Neuronal stem cell (in vitro differentiated cells): ENCODE measurements at regions not wholly inside any gene's neighbourhood (a gene's known extent, or its start where the extent isn't known, plus 50 kb on each side); places are given as distances from the start of the nearest gene placed in this dataset.

Experiments used
- DNase-seq: peaks from one replicate; pipeline ENCODE4 v3.0.0-alpha.2; 2013; ENCODE audit warnings: low spot score
- H2AFZ ChIP-seq: one replicate; pipeline ENCODE4 v1.6.1; 2013; ENCODE audit warnings: mild to moderate bottlenecking, low read length, inconsistent platforms
- H2AK5ac ChIP-seq: 2 replicates; pipeline ENCODE4 v1.6.1; 2013; ENCODE audit warnings: low read depth, mild to moderate bottlenecking, inconsistent platforms, low read length, moderate library complexity, mixed read lengths
- H2BK120ac ChIP-seq: 2 replicates; pipeline ENCODE4 v1.6.1; 2013; ENCODE audit warnings: low read depth, mild to moderate bottlenecking, inconsistent platforms, low read length, moderate library complexity, mixed read lengths
- H2BK12ac ChIP-seq: one replicate; pipeline ENCODE4 v1.6.1; 2013; ENCODE audit warnings: low read length, inconsistent platforms
- H2BK15ac ChIP-seq: 2 replicates; pipeline ENCODE4 v1.6.1; 2013; ENCODE audit warnings: mild to moderate bottlenecking, low read length, inconsistent platforms, mixed read lengths
- H2BK5ac ChIP-seq: one replicate; pipeline ENCODE4 v1.6.1; 2013; ENCODE audit warnings: inconsistent platforms, mild to moderate bottlenecking, low read length, moderate library complexity
- H3K14ac ChIP-seq: one replicate; pipeline ENCODE4 v1.6.1; 2013; ENCODE audit warnings: low read length, inconsistent platforms
- H3K18ac ChIP-seq: 2 replicates; pipeline ENCODE4 v1.6.1; 2013; ENCODE audit warnings: low read length, inconsistent platforms
- H3K23ac ChIP-seq: 2 replicates; pipeline ENCODE4 v1.6.1; 2013; ENCODE audit warnings: low read depth, mild to moderate bottlenecking, mixed read lengths, low read length, inconsistent platforms; ENCODE audit not compliant: poor library complexity
- H3K27ac ChIP-seq: replicated peaks from 3 replicates; pipeline ENCODE4 v1.5.1; 2013; ENCODE audit warnings: low read length, inconsistent platforms
- H3K27me3 ChIP-seq, 3 experiments: 2 replicates each; pipeline ENCODE4 v1.6.1; 2013; ENCODE audit warnings: low read length in 3 of 3, mild to moderate bottlenecking in 2 of 3, inconsistent platforms in 1 of 3, low read depth in 1 of 3, mixed read lengths in 1 of 3, moderate library complexity in 1 of 3; ENCODE audit not compliant: control insufficient read depth in 3 of 3, insufficient read depth in 3 of 3
- H3K36me3 ChIP-seq, 2 donors: replicated peaks in 1 of 2; 2 replicates each; pipeline ENCODE4 v1.6.1; 2013; ENCODE audit warnings: low read length in 2 of 2; ENCODE audit not compliant: control insufficient read depth in 2 of 2, insufficient read depth in 2 of 2
- H3K4ac ChIP-seq: 2 replicates; pipeline ENCODE4 v1.6.1; 2013; ENCODE audit warnings: inconsistent platforms, mild to moderate bottlenecking, low read length, moderate library complexity
- H3K4me1 ChIP-seq, 2 donors: 1 replicate in 1 of 2; 2 replicates in 1 of 2; pipeline ENCODE4 v1.6.1; 2013; ENCODE audit warnings: low read length in 2 of 2, low read depth in 1 of 2; ENCODE audit not compliant: control insufficient read depth in 2 of 2, insufficient read depth in 1 of 2
- H3K4me2 ChIP-seq: one replicate; pipeline ENCODE4 v1.6.1; 2013; ENCODE audit warnings: mild to moderate bottlenecking, low read length, inconsistent platforms; ENCODE audit not compliant: insufficient read depth, poor library complexity, severe bottlenecking
- H3K4me3 ChIP-seq, 2 donors: 2 replicates each; pipeline ENCODE4 v1.5.1; 2013; ENCODE audit warnings: low read length in 2 of 2, mild to moderate bottlenecking in 2 of 2, inconsistent platforms in 1 of 2, moderate library complexity in 1 of 2
- H3K79me1 ChIP-seq: one replicate; pipeline ENCODE4 v1.6.1; 2013; ENCODE audit warnings: low read depth, mild to moderate bottlenecking, inconsistent platforms, low read length, moderate library complexity
- H3K9ac ChIP-seq: one replicate; pipeline ENCODE4 v1.6.1; 2013; ENCODE audit warnings: mild to moderate bottlenecking, low read depth, low read length, inconsistent platforms; ENCODE audit not compliant: poor library complexity
- H3K9me3 ChIP-seq, 2 donors: replicated peaks in 1 of 2; 2 replicates each; pipeline versions ENCODE3 to v1.6.1; 2013; ENCODE audit warnings: low read length in 2 of 2, mild to moderate bottlenecking in 2 of 2, inconsistent platforms in 1 of 2, low read depth in 1 of 2, mixed read lengths in 1 of 2, moderate library complexity in 1 of 2; ENCODE audit not compliant: control insufficient read depth in 2 of 2, insufficient read depth in 1 of 2
- H4K8ac ChIP-seq: one replicate; pipeline ENCODE4 v1.6.1; 2013; ENCODE audit warnings: low read depth, mild to moderate bottlenecking, inconsistent platforms, low read length, moderate library complexity
- H4K91ac ChIP-seq: one replicate; pipeline ENCODE4 v1.6.1; 2013; ENCODE audit warnings: low read length, low read depth, mild to moderate bottlenecking, inconsistent platforms; ENCODE audit not compliant: poor library complexity
- WGBS, 2 donors: extraction: QIAGEN DNeasy Blood & Tissue Kit; methylation state at CpG; one replicate each; pipeline ENCODE4 v1.1.7; 2013; ENCODE audit warnings: missing lambda C conversion rate in 2 of 2, mixed read lengths in 1 of 2; ENCODE audit not compliant: insufficient read length in 2 of 2, insufficient replicate concordance in 1 of 2; ENCODE audit errors: extremely low coverage in 2 of 2; 5-methylcytosine and 5-hydroxymethylcytosine counted together

DNA sequence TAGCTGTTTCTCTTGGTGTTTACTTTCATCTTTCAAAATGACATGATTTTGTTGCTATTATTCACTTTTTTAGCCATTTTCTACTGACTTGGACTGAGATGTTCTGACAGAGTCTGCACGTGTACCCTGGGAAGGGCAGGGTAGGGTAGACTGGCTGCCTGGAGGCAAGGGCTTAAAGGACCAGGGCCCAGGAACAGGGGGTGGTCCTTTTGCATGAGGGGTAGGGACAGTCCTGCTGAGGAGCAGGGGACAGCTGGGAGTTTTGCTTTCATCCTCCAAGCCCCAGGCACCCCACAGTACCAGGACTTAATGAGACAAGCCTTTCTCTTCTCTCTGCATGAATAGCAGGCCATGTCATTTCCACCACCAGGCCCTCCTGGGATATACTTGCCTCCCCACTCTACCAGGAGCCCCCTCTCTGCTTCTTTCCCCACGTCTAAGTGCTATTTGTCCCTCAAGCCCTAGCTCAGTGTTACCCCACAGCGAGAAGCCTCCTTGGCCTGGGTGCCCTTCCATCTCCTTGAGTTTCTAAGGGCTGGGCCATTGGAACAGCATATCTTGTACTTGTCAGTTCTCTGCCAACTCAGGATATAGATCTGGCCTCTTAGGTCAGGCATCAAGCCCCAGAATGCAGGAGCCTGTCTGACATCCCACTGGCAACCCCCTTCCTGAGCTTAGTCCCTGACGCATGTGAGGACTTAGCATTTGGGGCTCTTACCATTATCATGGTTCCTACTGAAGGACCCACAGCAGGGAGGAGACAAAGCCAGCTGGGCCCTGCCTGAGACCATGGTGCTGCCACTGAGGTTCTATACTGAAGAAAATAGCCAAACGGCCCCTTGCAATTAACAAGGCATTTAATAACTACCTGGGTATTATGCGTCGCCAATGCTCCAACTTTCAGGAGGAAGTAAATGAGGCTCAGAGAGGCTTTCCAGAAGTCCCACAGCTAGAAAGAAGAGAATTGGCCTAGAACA, 78.4 kb upstream of the UNC5B start:
- WGBS, 2 donors, result no CpG with 5 or more reads among the region's 7 CpGs
- Histone ChIP-seq H3K23ac (no peak overlapping the region), H3K9me3 (no peaks in the 10 kb centered on the region), H3K18ac (no peak overlapping the region), H2BK12ac (no peak overlapping the region), H3K27ac (no peak overlapping the region), H3K4me3 (no peak overlapping the region), H2AK5ac (no peak overlapping the region), H2BK15ac (no peak overlapping the region), H3K4ac (no peak overlapping the region), H3K36me3 (no peaks in the 10 kb centered on the region), H3K4me2 (no peak overlapping the region), H3K14ac (no peak overlapping the region), H2BK5ac (no peak overlapping the region), H3K9ac (no peak overlapping the region), H2BK120ac (no peak overlapping the region), H3K27me3 (peaks cover 0 to 4% (median 0%) of the 10 kb centered on the region in 3 experiments), H4K8ac (no peak overlapping the region), H2AFZ (no peak overlapping the region), H3K4me1 (peaks cover 6 to 12% of the 10 kb centered on the region in 2 donors), H4K91ac (no peak overlapping the region), H3K79me1 (no peaks in the 10 kb centered on the region)
- DNase-seq, result no peak

DNA sequence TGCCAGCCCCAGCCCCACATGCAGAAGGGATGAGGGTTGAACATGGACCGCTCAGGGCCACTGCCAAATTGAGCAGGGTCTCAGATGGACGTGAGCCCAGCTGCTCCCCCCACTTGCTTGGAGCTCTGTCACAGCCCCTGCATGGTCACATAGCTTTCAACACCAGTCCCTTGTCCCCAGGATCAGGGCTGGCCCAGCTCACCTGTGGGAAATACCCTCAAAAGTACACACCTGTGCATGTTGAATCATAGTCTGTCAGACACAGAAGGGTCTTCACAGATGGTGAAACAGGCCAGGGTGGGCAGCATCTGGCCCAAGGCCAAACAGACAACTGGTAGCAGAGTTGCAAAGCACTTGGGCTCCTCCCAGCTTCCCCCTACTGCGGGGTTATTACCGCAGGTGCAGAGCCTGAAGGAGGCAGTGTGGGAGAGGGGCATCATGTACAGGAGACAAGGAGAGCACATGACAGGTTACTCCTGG, 77.6 kb upstream of the UNC5B start:
- Histone ChIP-seq H4K91ac (no peak overlapping the region), H3K4me2 (no peak overlapping the region), H2BK120ac (no peak overlapping the region), H3K18ac (no peak overlapping the region), H2BK12ac (peak overlapping the region; percentile 12), H3K79me1 (no peaks in the 10 kb centered on the region), H3K27me3 (peaks cover 0 to 4% (median 0%) of the 10 kb centered on the region in 3 experiments), H3K4ac (no peak overlapping the region), H3K14ac (no peak overlapping the region), H4K8ac (no peak overlapping the region), H2BK15ac (no peak overlapping the region), H3K36me3 (no peaks in the 10 kb centered on the region), H2AFZ (no peak overlapping the region), H3K9me3 (no peaks in the 10 kb centered on the region), H3K27ac (no peak overlapping the region), H2BK5ac (no peak overlapping the region), H3K23ac (no peak overlapping the region), H2AK5ac (peak overlapping the region; percentile 10), H3K4me3 (no peak overlapping the region), H3K9ac (no peak overlapping the region), H3K4me1 (peaks cover 6 to 12% of the 10 kb centered on the region in 2 donors)
- DNase-seq, result no peak
- WGBS, 2 donors, result no CpG with 5 or more reads among the region's 4 CpGs

DNA sequence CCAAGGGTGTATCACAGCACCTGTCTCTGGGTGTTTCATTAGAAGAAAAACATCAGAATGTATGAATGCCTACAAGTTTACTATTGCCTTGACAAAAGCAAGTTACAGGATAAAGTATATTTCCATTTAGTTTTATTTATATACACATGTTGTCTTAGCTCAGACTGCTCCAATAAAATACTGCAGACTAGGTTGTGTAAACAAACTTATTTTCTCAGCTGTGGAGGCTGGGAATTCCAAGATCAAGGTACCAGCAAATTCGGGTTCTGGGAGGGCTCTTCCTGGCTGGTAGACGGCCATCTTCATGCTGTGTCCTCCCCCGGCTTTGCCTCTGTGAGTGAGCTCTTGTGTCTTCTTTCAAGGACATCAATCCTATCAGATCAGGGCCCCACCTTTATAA, 77.1 kb upstream of the UNC5B start:
- no peak overlapping the region for H2BK5ac ChIP-seq
- no peak overlapping the region for H2AK5ac ChIP-seq
- H3K9me3 ChIP-seq, result no peaks in the 10 kb centered on the region
- H3K4me1 ChIP-seq, result peaks cover 6 to 12% of the 10 kb centered on the region in 2 donors
- H3K36me3 ChIP-seq, result no peaks in the 10 kb centered on the region
- no peak overlapping the region for H3K9ac ChIP-seq
- no peak for DNase-seq
- peak overlapping the region; percentile 12 for H2BK12ac ChIP-seq
- no CpG with 5 or more reads among the region's 3 CpGs for WGBS, 2 donors
- H4K91ac ChIP-seq, result no peak overlapping the region
- no peak overlapping the region for H3K27ac ChIP-seq
- H3K4me3 ChIP-seq, result no peak overlapping the region
- no peak overlapping the region for H4K8ac ChIP-seq
- H2BK120ac ChIP-seq, result no peak overlapping the region
- H3K79me1 ChIP-seq, result no peaks in the 10 kb centered on the region
- H3K4ac ChIP-seq, result no peak overlapping the region
- no peak overlapping the region for H3K14ac ChIP-seq
- H3K27me3 ChIP-seq, result peaks cover 0 to 4% (median 0%) of the 10 kb centered on the region in 3 experiments
- H2BK15ac ChIP-seq, result no peak overlapping the region
- H3K23ac ChIP-seq, result no peak overlapping the region
- H3K4me2 ChIP-seq, result no peak overlapping the region
- no peak overlapping the region for H3K18ac ChIP-seq
- H2AFZ ChIP-seq, result no peak overlapping the region

DNA sequence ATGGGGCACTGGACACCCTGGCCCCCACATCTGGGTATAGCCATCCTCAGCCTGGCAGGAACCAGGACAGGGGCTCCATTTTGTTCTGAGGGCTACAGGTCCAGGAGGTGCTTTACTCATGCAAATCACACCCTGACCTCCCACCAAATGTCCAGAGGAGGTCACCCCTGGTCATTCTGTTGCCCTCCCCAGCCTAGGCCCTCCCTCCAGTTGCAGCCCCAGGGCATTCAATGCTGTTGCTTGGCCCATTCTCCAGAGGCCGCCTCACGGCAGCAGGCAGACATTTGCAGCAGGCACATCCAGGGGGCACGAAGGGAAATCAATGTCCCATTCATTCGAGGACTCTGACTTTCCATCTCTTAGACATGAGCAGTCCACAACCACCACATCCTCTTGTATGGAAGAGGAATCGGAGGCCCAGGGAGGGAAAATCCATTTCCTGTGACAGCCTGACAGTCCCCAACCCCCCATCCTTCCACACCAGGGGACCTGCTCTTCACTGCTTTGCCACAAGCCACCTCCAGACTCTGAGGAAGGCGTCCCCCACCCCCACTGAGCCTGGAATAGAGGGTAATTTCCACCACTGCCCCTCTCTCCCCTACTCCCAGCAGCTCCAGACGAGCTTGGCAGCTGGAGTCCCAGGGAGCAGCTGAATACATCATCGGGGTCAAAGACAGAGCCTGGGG, 76.2 kb upstream of the UNC5B start:
- Histone ChIP-seq H3K27me3 (peaks cover 0 to 4% (median 0%) of the 10 kb centered on the region in 3 experiments), H4K91ac (no peak overlapping the region), H2BK5ac (no peak overlapping the region), H3K27ac (no peak overlapping the region), H3K14ac (peak overlapping the region; percentile 48), H3K23ac (peak overlapping the region; percentile 1), H2BK15ac (no peak overlapping the region), H2BK120ac (no peak overlapping the region), H2BK12ac (no peak overlapping the region), H3K4me1 (peaks cover 6 to 12% of the 10 kb centered on the region in 2 donors), H3K4me2 (no peak overlapping the region), H2AFZ (peak overlapping the region; percentile 62), H3K4ac (no peak overlapping the region), H3K79me1 (no peaks in the 10 kb centered on the region), H3K36me3 (no peaks in the 10 kb centered on the region), H4K8ac (no peak overlapping the region), H2AK5ac (peak overlapping the region; percentile 30), H3K9me3 (no peaks in the 10 kb centered on the region), H3K9ac (no peak overlapping the region), H3K18ac (peak overlapping the region; percentile 68), H3K4me3 (no peak overlapping the region)
- WGBS, 2 donors, result no CpG with 5 or more reads among the region's 8 CpGs
- DNase-seq, result no peak
